Karpas-422 (cell line): ENCODE measurements at regions not wholly inside any gene's neighbourhood (a gene's known extent, or its start where the extent isn't known, plus 50 kb on each side); places are given as distances from the start of the nearest gene placed in this dataset.

ENCODE experiments used
- DNase-seq: peaks from one replicate; pipeline ENCODE4 v3.0.0-alpha.2; 2015
- H2AFZ ChIP-seq: fragments of 200-600 bp; sonication (generic); 2 replicates; pipeline ENCODE4 v1.6.1; 2014; ENCODE audit warnings: antibody characterized with exemption, low read length, mixed read lengths
- H3K27ac ChIP-seq: fragments of 200-600 bp; sonication (generic); 2 replicates; pipeline ENCODE4 v1.5.1; 2014; ENCODE audit warnings: mild to moderate bottlenecking, low read length, moderate library complexity
- H3K27me3 ChIP-seq: fragments of 200-600 bp; sonication (generic); 2 replicates; pipeline ENCODE4 v1.6.1; 2014; ENCODE audit warnings: low read length, mixed read lengths
- H3K36me3 ChIP-seq: fragments of 200-600 bp; sonication (generic); 2 replicates; pipeline ENCODE4 v1.6.1; 2014; ENCODE audit warnings: low read length, mixed read lengths; ENCODE audit not compliant: insufficient read depth
- H3K4me1 ChIP-seq: fragments of 200-600 bp; sonication (generic); 2 replicates; pipeline ENCODE4 v1.6.1; 2014; ENCODE audit warnings: mild to moderate bottlenecking, low read length, mixed read lengths
- H3K4me2 ChIP-seq: fragments of 200-600 bp; sonication (generic); 2 replicates; pipeline ENCODE4 v1.6.1; 2014; ENCODE audit warnings: low read length, low read depth, mild to moderate bottlenecking; ENCODE audit not compliant: poor library complexity, severe bottlenecking
- H3K4me3 ChIP-seq: fragments of 200-600 bp; sonication (generic); 2 replicates; pipeline ENCODE4 v1.5.1; 2014; ENCODE audit warnings: mild to moderate bottlenecking, antibody characterized with exemption, low read length, mixed read lengths
- H3K79me2 ChIP-seq: fragments of 200-600 bp; sonication (generic); 2 replicates; pipeline ENCODE4 v1.6.1; 2014; ENCODE audit warnings: mild to moderate bottlenecking, low read length, mixed read lengths
- H3K9ac ChIP-seq: fragments of 200-600 bp; sonication (generic); 2 replicates; pipeline ENCODE4 v1.6.0; 2014; ENCODE audit warnings: low read length
- H3K9me2 ChIP-seq: fragments of 200-600 bp; sonication (generic), shearing (Covaris generic); replicated peaks from 2 replicates; pipeline ENCODE4 v1.6.0; 2014; ENCODE audit warnings: mild to moderate bottlenecking, low read length, moderate library complexity; ENCODE audit not compliant: insufficient read depth
- H3K9me3 ChIP-seq: fragments of 300-700, 200-600 bp; sonication (generic); 2 replicates; pipeline ENCODE4 v1.6.1; 2014; ENCODE audit warnings: low read length, mixed read lengths
- H4K20me1 ChIP-seq: fragments of 200-600 bp; sonication (generic); 2 replicates; pipeline ENCODE4 v1.6.1; 2014; ENCODE audit warnings: mild to moderate bottlenecking, antibody characterized with exemption, low read length, low read depth; ENCODE audit not compliant: insufficient read depth

DNA sequence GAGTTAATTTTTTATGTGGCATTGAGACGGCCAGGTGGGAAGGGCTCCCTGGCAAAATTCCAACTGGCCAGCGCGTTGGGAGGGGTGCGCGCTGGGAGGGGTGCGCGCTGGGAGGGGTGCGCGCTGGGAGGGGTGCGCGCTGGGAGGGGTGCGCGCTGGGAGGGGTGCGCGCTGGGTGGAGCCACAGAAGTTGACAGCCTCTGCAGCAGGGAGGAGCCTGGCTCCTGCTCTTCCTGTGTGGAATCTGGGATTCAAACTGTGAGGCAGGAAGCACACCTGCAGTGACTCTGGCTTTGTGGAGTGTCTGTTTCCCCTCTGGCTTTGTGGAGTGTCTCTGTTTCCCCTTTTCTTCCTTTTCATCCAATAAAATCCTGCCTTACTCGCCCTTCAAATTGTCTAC is 147.9 kb upstream of the CBLN2 start:
- H3K27ac ChIP-seq: no peak overlapping the region
- H3K36me3 ChIP-seq: no peaks in the 10 kb centered on the region
- H3K9me3 ChIP-seq: peaks cover 31% of the 10 kb centered on the region
- no peaks in the 10 kb centered on the region for H3K4me1 ChIP-seq
- H3K79me2 ChIP-seq: no peaks in the 10 kb centered on the region
- H3K9me2 ChIP-seq: no peaks in the 10 kb centered on the region
- no peak overlapping the region for H2AFZ ChIP-seq
- H4K20me1 ChIP-seq: no peaks in the 10 kb centered on the region
- H3K4me3 ChIP-seq: no peak overlapping the region
- H3K27me3 ChIP-seq: no peaks in the 10 kb centered on the region; the same call in 1 of the 2 replicates
- no peak overlapping the region for H3K4me2 ChIP-seq
- no peak overlapping the region for H3K9ac ChIP-seq
- no peak for DNase-seq

DNA sequence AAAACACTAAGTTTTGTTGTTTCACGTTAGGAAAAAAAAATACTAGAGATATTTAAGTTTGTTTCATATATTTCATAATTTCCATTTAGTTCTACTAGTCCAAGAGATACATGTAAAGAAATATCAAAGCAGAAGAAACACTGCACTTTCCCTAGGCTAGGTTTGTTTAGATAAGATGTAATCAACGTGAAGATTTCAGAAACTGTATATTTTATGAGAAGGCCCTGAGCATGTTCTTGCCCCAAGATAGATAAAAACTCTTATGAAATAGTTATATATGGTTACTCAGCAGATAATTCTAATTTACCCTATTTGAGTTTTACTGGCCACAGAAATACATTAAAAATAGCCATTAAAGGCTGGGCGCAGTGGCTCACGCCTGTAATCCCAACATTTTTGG is 143.6 kb upstream of the CBLN2 start:
- Histone ChIP-seq H3K9ac (no peak overlapping the region), H3K27me3 (no peaks in the 10 kb centered on the region; the same call in 1 of the 2 replicates), H3K9me3 (peaks cover 19% of the 10 kb centered on the region), H3K4me1 (no peaks in the 10 kb centered on the region), H3K36me3 (no peaks in the 10 kb centered on the region), H3K9me2 (no peaks in the 10 kb centered on the region), H4K20me1 (no peaks in the 10 kb centered on the region), H3K79me2 (no peaks in the 10 kb centered on the region), H3K27ac (no peak overlapping the region), H3K4me3 (no peak overlapping the region), H3K4me2 (no peak overlapping the region), H2AFZ (no peak overlapping the region)
- no peak for DNase-seq

DNA sequence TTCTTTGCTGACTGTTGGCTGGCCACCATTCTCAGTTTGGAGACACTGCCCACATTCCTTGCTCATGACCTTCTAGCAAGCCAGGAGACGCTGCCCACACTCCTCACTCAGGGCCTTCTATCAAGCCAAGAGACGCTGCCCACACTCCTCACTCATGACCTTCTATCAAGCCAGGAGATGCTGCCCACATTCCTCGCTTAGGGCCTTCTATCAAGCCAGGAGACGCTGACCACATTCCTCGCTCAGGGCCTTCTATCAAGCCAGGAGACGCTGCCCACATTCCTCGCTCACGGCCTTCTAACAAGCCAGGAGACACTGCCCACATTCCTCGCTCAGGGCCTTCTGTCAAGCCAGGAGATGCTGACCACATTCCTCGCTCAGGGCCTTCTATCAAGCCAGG is 131.3 kb upstream of the CBLN2 start:
- H3K27me3 ChIP-seq: 0 out of 2 replicates have a peak, but pooled peaks cover 2% of the 10 kb centered on the region
- no peak overlapping the region for H3K4me3 ChIP-seq
- H4K20me1 ChIP-seq: no peaks in the 10 kb centered on the region
- H3K4me2 ChIP-seq: no peak overlapping the region
- no peak overlapping the region for H2AFZ ChIP-seq
- H3K4me1 ChIP-seq: no peaks in the 10 kb centered on the region
- DNase-seq: no peak
- H3K9ac ChIP-seq: no peak overlapping the region
- H3K36me3 ChIP-seq: no peaks in the 10 kb centered on the region
- no peaks in the 10 kb centered on the region for H3K79me2 ChIP-seq
- no peak overlapping the region for H3K27ac ChIP-seq
- no peaks in the 10 kb centered on the region for H3K9me2 ChIP-seq
- peaks cover 7% of the 10 kb centered on the region for H3K9me3 ChIP-seq

GRCh38 chr18:72674710-72675109 is 130.6 kb upstream of the CBLN2 start:
- Histone ChIP-seq H3K27ac (no peak overlapping the region), H4K20me1 (no peaks in the 10 kb centered on the region), H3K9me3 (peaks cover 7% of the 10 kb centered on the region), H3K79me2 (no peaks in the 10 kb centered on the region), H3K9me2 (no peaks in the 10 kb centered on the region), H3K4me3 (no peak overlapping the region), H3K27me3 (0 out of 2 replicates have a peak, but pooled peaks cover 2% of the 10 kb centered on the region), H3K36me3 (no peaks in the 10 kb centered on the region), H3K9ac (no peak overlapping the region), H3K4me1 (no peaks in the 10 kb centered on the region), H3K4me2 (no peak overlapping the region), H2AFZ (no peak overlapping the region)
- no peak for DNase-seq

DNA sequence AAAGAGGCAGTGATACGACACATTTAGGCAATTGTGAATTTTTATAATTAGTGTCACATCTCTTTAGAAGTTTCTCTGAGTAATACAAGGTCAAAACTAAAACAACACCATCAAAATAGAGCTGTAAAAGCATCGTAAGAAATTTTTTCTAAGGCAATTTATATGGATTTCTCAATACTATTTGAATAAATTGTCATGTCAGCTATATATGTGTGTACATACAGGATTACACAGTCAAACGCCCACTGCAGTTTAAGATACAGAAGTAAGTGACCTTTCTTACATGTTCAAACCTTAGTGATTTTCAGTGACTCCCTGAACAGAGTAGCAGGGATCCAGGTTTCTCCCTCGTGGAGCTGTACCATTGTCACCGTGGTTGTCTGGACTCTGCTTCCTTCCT is 129.1 kb upstream of the CBLN2 start:
- no peak overlapping the region for H3K9ac ChIP-seq
- no peaks in the 10 kb centered on the region for H3K79me2 ChIP-seq
- H3K27ac ChIP-seq: no peak overlapping the region
- H3K9me3 ChIP-seq: peaks cover 3% of the 10 kb centered on the region
- H3K36me3 ChIP-seq: no peaks in the 10 kb centered on the region
- H3K27me3 ChIP-seq: 0 out of 2 replicates have a peak, but pooled peaks cover 2% of the 10 kb centered on the region
- H3K4me2 ChIP-seq: no peak overlapping the region
- no peak for DNase-seq
- no peak overlapping the region for H2AFZ ChIP-seq
- H4K20me1 ChIP-seq: no peaks in the 10 kb centered on the region
- no peak overlapping the region for H3K4me3 ChIP-seq
- H3K4me1 ChIP-seq: no peaks in the 10 kb centered on the region
- H3K9me2 ChIP-seq: no peaks in the 10 kb centered on the region

DNA sequence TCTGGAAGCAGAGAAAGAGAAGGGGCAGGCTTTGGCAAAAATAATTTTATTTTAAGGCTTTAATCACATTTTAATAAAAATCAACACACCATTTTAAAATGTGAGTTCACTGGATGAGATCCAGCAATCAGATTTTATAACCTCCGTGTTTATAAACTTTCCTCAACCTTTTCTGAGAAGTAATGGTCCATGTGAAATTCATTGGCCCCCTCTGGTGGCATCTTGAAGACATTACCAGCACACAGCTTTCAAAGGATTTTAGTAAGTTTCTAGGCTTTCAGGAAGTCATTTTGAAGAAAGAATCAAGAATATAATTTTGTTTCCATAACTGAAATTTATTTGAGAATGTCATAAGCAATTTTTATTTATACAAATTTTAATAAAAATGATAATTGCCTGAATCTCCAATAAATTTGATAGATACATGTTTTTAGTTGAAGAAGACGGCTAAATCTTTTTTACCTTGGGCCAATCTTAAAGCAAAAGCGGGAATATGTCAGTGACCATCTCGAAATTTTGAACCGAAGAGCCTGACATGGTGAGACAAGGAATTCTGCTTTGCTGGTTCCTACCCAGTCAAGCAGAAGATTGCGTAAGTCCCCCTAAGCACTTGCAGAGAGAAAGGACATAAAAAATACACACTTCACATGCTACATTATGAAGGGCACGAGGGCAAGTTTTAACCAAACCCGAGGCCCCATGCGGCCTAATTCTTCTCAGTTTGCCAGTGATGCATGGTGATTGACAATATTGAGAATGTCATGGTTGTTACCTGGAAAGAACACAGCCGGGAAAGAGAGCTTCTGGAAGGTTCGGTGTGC is 128.4 kb upstream of the CBLN2 start:
- Histone ChIP-seq H3K27me3 (0 out of 2 replicates have a peak, but pooled peaks cover 2% of the 10 kb centered on the region), H3K27ac (no peak overlapping the region), H3K4me1 (no peaks in the 10 kb centered on the region), H4K20me1 (no peaks in the 10 kb centered on the region), H3K9me2 (no peaks in the 10 kb centered on the region), H3K36me3 (no peaks in the 10 kb centered on the region), H3K9ac (no peak overlapping the region), H3K9me3 (peaks cover 3% of the 10 kb centered on the region; the same call in 1 of the 2 replicates), H3K79me2 (no peaks in the 10 kb centered on the region), H3K4me3 (no peak overlapping the region), H3K4me2 (no peak overlapping the region), H2AFZ (no peak overlapping the region)
- DNase-seq: peak; percentile 85

DNA sequence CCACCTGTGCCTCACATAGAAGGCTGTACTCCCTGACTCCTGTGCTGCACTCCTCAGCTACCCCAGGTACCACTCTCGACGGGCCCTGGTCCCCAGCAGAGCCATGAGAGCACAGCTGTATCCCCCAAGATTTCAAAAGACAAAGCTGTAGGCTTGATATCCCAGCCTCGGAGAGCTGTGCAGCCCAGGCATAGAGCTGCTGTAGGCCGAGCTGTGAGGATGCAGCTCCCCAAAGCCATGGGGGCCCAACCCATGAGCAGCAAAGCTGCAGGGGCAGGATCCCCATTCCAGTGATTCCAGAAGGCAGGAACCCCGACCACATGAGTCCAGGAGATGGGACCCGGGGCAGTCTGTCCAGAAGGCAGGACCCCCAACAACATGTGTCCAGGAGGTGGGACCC is 123.8 kb upstream of the CBLN2 start:
- Histone ChIP-seq H3K4me3 (no peak overlapping the region), H3K4me2 (no peak overlapping the region), H3K79me2 (no peaks in the 10 kb centered on the region), H3K9ac (no peak overlapping the region), H3K9me3 (peaks cover 21% of the 10 kb centered on the region), H3K9me2 (no peaks in the 10 kb centered on the region), H4K20me1 (no peaks in the 10 kb centered on the region), H3K27ac (no peak overlapping the region), H3K27me3 (no peaks in the 10 kb centered on the region), H3K36me3 (no peaks in the 10 kb centered on the region), H3K4me1 (no peaks in the 10 kb centered on the region), H2AFZ (no peak overlapping the region)
- DNase-seq: no peak

DNA sequence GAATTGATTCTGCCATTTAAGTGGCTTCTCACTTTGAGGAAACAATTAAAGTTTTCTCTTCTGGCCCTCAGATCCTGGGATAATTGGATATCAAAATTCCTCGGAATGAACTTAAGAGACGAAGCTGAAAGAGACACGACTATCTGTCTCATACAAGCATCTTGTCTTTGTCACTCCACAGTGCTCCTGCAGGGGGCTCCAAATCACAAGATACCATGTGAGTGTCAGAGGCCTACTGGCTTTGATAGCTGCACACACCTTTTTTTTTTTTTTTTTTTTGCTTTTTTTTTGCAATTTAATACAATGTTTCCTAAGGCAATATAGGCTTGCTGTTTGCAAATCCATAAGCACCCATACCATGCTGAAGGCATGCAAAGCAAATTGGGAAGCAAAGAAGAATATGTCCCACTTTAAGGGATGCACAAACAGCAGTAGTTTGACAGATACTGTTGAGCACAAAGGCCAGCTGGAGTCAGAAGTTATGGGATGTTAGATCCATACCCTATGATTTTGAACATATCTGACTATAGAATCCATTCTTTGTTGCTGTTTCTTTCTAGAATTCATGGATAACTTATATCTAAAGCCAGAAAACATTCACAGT is 109.0 kb upstream of the CBLN2 start:
- H4K20me1 ChIP-seq: no peaks in the 10 kb centered on the region
- no peak overlapping the region for H3K4me3 ChIP-seq
- peak; percentile 87 for DNase-seq
- H3K9me2 ChIP-seq: no peaks in the 10 kb centered on the region; the same call in 1 of the 2 replicates
- H3K9ac ChIP-seq: no peak overlapping the region
- peaks cover 5% of the 10 kb centered on the region for H3K9me3 ChIP-seq
- no peak overlapping the region for H3K27ac ChIP-seq
- H2AFZ ChIP-seq: no peak overlapping the region
- no peaks in the 10 kb centered on the region for H3K36me3 ChIP-seq
- no peaks in the 10 kb centered on the region for H3K27me3 ChIP-seq
- no peaks in the 10 kb centered on the region for H3K4me1 ChIP-seq
- H3K4me2 ChIP-seq: no peak overlapping the region
- H3K79me2 ChIP-seq: no peaks in the 10 kb centered on the region
